Testis (tissue), 2 donors: ENCODE measurements at regions not wholly inside any gene's neighbourhood (a gene's known extent, or its start where the extent isn't known, plus 50 kb on each side); places are given as distances from the start of the nearest gene placed in this dataset.

ENCODE experiments used
- POLR2A ChIP-seq: fragments of 450-650 bp; IDR thresholded peaks from one replicate; pipeline ENCODE4 v1.6.1; 2017; ENCODE audit warnings: antibody characterized with exemption, mild to moderate bottlenecking, moderate library complexity
- TF ChIP-seq, protein P1 (sequence below), 3 experiments: fragments of 450-650 bp in 2 of 3; fragments of 200-600 bp in 1 of 3; sonication (generic) in 1 of 3; IDR thresholded peaks; one replicate each; pipeline ENCODE4 v1.5.1; 2016 to 2019; ENCODE audit warnings: antibody characterized with exemption in 3 of 3, mild to moderate bottlenecking in 2 of 3, moderate library complexity in 1 of 3

DNA sequence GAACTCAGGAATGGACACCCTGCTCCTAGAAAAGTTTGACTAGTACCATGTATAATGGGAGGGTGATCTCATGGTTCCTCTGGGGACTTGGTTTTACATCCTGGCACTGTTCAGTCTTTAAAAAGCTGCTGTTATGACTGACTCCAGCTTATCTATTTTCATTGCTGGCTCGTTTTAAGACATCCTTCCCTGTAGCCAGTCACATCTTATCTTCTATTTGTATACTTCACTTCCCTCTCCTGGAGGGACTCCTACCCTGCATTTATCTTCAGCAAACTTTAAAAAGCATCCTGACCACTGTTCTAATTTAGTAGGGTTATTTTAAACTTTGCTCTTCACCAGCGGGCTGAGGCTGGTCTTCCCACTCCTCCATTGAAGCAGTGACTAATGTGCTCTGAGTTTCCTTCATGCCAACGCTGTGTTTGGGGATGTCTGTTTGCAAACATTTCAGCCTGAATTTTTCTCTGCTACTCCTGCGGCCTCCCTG lies 72.9 kb upstream of the ARMC3 start:
- TF ChIP-seq, protein P1, sequence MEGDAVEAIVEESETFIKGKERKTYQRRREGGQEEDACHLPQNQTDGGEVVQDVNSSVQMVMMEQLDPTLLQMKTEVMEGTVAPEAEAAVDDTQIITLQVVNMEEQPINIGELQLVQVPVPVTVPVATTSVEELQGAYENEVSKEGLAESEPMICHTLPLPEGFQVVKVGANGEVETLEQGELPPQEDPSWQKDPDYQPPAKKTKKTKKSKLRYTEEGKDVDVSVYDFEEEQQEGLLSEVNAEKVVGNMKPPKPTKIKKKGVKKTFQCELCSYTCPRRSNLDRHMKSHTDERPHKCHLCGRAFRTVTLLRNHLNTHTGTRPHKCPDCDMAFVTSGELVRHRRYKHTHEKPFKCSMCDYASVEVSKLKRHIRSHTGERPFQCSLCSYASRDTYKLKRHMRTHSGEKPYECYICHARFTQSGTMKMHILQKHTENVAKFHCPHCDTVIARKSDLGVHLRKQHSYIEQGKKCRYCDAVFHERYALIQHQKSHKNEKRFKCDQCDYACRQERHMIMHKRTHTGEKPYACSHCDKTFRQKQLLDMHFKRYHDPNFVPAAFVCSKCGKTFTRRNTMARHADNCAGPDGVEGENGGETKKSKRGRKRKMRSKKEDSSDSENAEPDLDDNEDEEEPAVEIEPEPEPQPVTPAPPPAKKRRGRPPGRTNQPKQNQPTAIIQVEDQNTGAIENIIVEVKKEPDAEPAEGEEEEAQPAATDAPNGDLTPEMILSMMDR (IDR thresholded peaks at IDR 0.05) = no peak
- no peak for TF ChIP-seq POLR2A
